HG03175 (cell line): ENCODE measurements at regions not wholly inside any gene's neighbourhood (a gene's known extent, or its start where the extent isn't known, plus 50 kb on each side); places are given as distances from the start of the nearest gene placed in this dataset.

Experiments used
- ATAC-seq: cut with Tn5 transposase; IDR thresholded peaks from one replicate; pipeline ENCODE4 v1.9.1; 2021; ENCODE audit warnings: mild to moderate bottlenecking, moderate library complexity; ENCODE audit not compliant: unreplicated experiment

- no peak for ATAC-seq
These were observed 886.4 kb upstream of the CDH2 start for GRCh38 chr18:29063346-29063745.

- no peak for ATAC-seq
These were observed 886.0 kb upstream of the CDH2 start for GRCh38 chr18:29062921-29063320.

- no peak for ATAC-seq
These were observed 883.4 kb upstream of the CDH2 start for GRCh38 chr18:29060349-29060748.

GRCh38 chr18:29057703-29058102 lies 880.8 kb upstream of the CDH2 start:
- ATAC-seq: no peak

- ATAC-seq: no peak
These were observed 879.9 kb upstream of the CDH2 start for GRCh38 chr18:29056800-29057199.

- ATAC-seq: no peak
These were observed 865.0 kb upstream of the CDH2 start for GRCh38 chr18:29041976-29042375.

- ATAC-seq: no peak
These were observed 857.4 kb upstream of the CDH2 start for GRCh38 chr18:29034113-29034856.

- no peak for ATAC-seq
These were observed 851.6 kb upstream of the CDH2 start for GRCh38 chr18:29028560-29028959.

- no peak for ATAC-seq
These were observed 842.0 kb upstream of the CDH2 start for GRCh38 chr18:29018976-29019375.

- no peak for ATAC-seq
These were observed 836.0 kb upstream of the CDH2 start for GRCh38 chr18:29012883-29013465.

GRCh38 chr18:29012364-29012763 lies 835.4 kb upstream of the CDH2 start:
- ATAC-seq: no peak

- ATAC-seq: no peak
These were observed 832.4 kb upstream of the CDH2 start for GRCh38 chr18:29009250-29009803.

GRCh38 chr18:29008809-29009208 lies 831.9 kb upstream of the CDH2 start:
- no peak for ATAC-seq

GRCh38 chr18:29007986-29008654 lies 831.2 kb upstream of the CDH2 start:
- ATAC-seq: no peak

GRCh38 chr18:29004921-29005320 lies 828.0 kb upstream of the CDH2 start:
- no peak for ATAC-seq

GRCh38 chr18:29003194-29003593 lies 826.3 kb upstream of the CDH2 start:
- ATAC-seq: no peak

- no peak for ATAC-seq
These were observed 825.8 kb upstream of the CDH2 start for GRCh38 chr18:29002747-29003146.

GRCh38 chr18:28999726-29000125 lies 822.8 kb upstream of the CDH2 start:
- no peak for ATAC-seq

GRCh38 chr18:28995319-28995718 lies 818.4 kb upstream of the CDH2 start:
- ATAC-seq: no peak

GRCh38 chr18:28984731-28985130 lies 807.8 kb upstream of the CDH2 start:
- ATAC-seq: no peak

- ATAC-seq: no peak
These were observed 797.6 kb upstream of the CDH2 start for GRCh38 chr18:28974504-28974903.

- ATAC-seq: no peak
These were observed 796.4 kb upstream of the CDH2 start for GRCh38 chr18:28973324-28973723.
